Calu3 (cell line): ENCODE measurements at regions not wholly inside any gene's neighbourhood (a gene's known extent, or its start where the extent isn't known, plus 50 kb on each side); places are given as distances from the start of the nearest gene placed in this dataset.

Experiments used
- BruUV-seq: library from RNA; stranded (reverse); fragments of 400-500 nt; replicated peaks from 2 replicates; lab custom pipeline; 2021; lab: Mats Ljungman, UMichigan
- CTCF ChIA-PET: fragments of 300-600 bp; sonication (Branson Sonifier 250); formaldehyde crosslinking; loops from one replicate; lab custom pipeline; 2022; ENCODE audit warnings: antibody characterized with exemption; lab: Charles Lee
- DNase-seq: peaks from one replicate; pipeline ENCODE4 v3.0.0; 2022
- H3K27ac Mint-ChIP-seq: one replicate; pipeline ENCODE4 v1.8.0; 2022; ENCODE audit warnings: mixed read lengths; ENCODE audit not compliant: unreplicated experiment
- H3K27me3 Mint-ChIP-seq: one replicate; pipeline ENCODE4 v1.8.0; 2022; ENCODE audit warnings: mixed read lengths; ENCODE audit not compliant: unreplicated experiment
- H3K36me3 Mint-ChIP-seq: one replicate; pipeline ENCODE4 v1.8.0; 2022; ENCODE audit warnings: mild to moderate bottlenecking, moderate library complexity, mixed read lengths; ENCODE audit not compliant: insufficient read depth, unreplicated experiment
- H3K4me1 Mint-ChIP-seq: one replicate; pipeline ENCODE4 v1.8.0; 2022; ENCODE audit warnings: mild to moderate bottlenecking, low read depth, mixed read lengths; ENCODE audit not compliant: unreplicated experiment
- H3K4me3 Mint-ChIP-seq: one replicate; pipeline ENCODE4 v1.8.0; 2022; ENCODE audit warnings: mild to moderate bottlenecking, low read depth, moderate library complexity, mixed read lengths; ENCODE audit not compliant: unreplicated experiment
- H3K9me3 Mint-ChIP-seq: one replicate; pipeline ENCODE4 v1.8.0; 2022; ENCODE audit warnings: low read depth, mixed read lengths; ENCODE audit not compliant: unreplicated experiment
- intact Hi-C: fragments of 100-400 bp; cut with micrococcal nuclease; formaldehyde crosslinking; loops from one replicate; pipeline ENCODE4 v1.10.0; 2022; ENCODE audit not compliant: unreplicated experiment
- TF ChIP-seq, protein P1 (sequence below): fragments of 200-600 bp; IDR thresholded peaks from one replicate; pipeline ENCODE4 v1.8.0; 2022; ENCODE audit warnings: antibody characterized with exemption; ENCODE audit not compliant: unreplicated experiment

GRCh38 chr2:128903637-128904036, 585.0 kb upstream of the HS6ST1 start:
- CTCF ChIA-PET: no interaction called here
- TF ChIP-seq, protein P1, sequence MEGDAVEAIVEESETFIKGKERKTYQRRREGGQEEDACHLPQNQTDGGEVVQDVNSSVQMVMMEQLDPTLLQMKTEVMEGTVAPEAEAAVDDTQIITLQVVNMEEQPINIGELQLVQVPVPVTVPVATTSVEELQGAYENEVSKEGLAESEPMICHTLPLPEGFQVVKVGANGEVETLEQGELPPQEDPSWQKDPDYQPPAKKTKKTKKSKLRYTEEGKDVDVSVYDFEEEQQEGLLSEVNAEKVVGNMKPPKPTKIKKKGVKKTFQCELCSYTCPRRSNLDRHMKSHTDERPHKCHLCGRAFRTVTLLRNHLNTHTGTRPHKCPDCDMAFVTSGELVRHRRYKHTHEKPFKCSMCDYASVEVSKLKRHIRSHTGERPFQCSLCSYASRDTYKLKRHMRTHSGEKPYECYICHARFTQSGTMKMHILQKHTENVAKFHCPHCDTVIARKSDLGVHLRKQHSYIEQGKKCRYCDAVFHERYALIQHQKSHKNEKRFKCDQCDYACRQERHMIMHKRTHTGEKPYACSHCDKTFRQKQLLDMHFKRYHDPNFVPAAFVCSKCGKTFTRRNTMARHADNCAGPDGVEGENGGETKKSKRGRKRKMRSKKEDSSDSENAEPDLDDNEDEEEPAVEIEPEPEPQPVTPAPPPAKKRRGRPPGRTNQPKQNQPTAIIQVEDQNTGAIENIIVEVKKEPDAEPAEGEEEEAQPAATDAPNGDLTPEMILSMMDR: no peak
- Mint-ChIP-seq H3K27me3 (no peaks in the 10 kb centered on the region), H3K36me3 (no peaks in the 10 kb centered on the region), H3K4me1 (no peaks in the 10 kb centered on the region), H3K4me3 (no peak overlapping the region), H3K27ac (no peak overlapping the region), H3K9me3 (peaks cover 15% of the 10 kb centered on the region)
- no TSS peak for BruUV-seq
- intact Hi-C loops: no loop called here
- no peak for DNase-seq

GRCh38 chr2:128911276-128911675, 592.6 kb upstream of the HS6ST1 start:
- BruUV-seq: no TSS peak
- Mint-ChIP-seq H3K4me1 (no peaks in the 10 kb centered on the region), H3K27ac (no peak overlapping the region), H3K4me3 (no peak overlapping the region), H3K9me3 (peaks cover 12% of the 10 kb centered on the region), H3K36me3 (no peaks in the 10 kb centered on the region), H3K27me3 (no peaks in the 10 kb centered on the region)
- no peak for DNase-seq
- CTCF ChIA-PET: no interaction called here
- intact Hi-C loops: no loop called here
- TF ChIP-seq, protein P1: no peak

GRCh38 chr2:128914320-128914719, 595.7 kb upstream of the HS6ST1 start:
- DNase-seq: no peak
- Mint-ChIP-seq H3K27me3 (no peaks in the 10 kb centered on the region), H3K27ac (no peak overlapping the region), H3K4me3 (no peak overlapping the region), H3K9me3 (peaks cover 15% of the 10 kb centered on the region), H3K36me3 (no peaks in the 10 kb centered on the region), H3K4me1 (no peaks in the 10 kb centered on the region)
- CTCF ChIA-PET: no interaction called here
- TF ChIP-seq, protein P1: no peak
- BruUV-seq: no TSS peak
- intact Hi-C loops: no loop called here

DNA sequence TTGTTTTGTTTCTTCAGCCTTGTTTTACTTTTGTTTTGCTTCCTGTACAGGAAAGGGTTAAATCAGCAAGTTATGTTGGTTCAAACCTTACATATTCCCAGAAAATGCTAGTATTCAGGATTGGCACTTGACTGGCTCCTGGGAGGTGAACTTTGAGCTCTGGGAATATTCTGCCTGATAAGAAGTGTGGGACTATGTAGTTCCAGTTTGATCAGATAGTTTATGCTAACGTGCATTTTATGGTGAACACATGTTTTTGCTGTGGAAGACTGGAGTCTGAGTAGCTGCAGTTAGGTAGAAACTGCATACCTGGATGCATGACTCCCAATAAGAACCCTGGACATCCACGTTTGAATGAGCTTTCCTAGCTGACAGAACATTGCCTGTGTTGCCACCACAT, 603.1 kb upstream of the HS6ST1 start:
- CTCF ChIA-PET: no interaction called here
- BruUV-seq: no TSS peak
- H3K4me1 Mint-ChIP-seq: no peaks in the 10 kb centered on the region
- no peaks in the 10 kb centered on the region for H3K27me3 Mint-ChIP-seq
- H3K9me3 Mint-ChIP-seq: peaks cover 18% of the 10 kb centered on the region
- no peak overlapping the region for H3K27ac Mint-ChIP-seq
- no peaks in the 10 kb centered on the region for H3K36me3 Mint-ChIP-seq
- no peak for DNase-seq
- intact Hi-C loops: no loop called here
- TF ChIP-seq, protein P1: no peak
- no peak overlapping the region for H3K4me3 Mint-ChIP-seq
